SK-MEL-5 (cell line): ENCODE measurements at regions not wholly inside any gene's neighbourhood (a gene's known extent, or its start where the extent isn't known, plus 50 kb on each side); places are given as distances from the start of the nearest gene placed in this dataset.

ENCODE experiments used
- DNase-seq: peaks from one replicate; pipeline ENCODE4 v3.0.0-alpha.2; 2016; ENCODE audit warnings: low read depth, low spot score
- in situ Hi-C: cut with HindIII; loops from 2 replicates; pipeline ENCODE4 v1.10.0; 2016; ENCODE audit warnings: low sequenced_read_pairs, high pct_unique_total_duplicates, low pct_unique_long_range_greater_than_20kb

- no peak for DNase-seq
- in situ Hi-C loops, result no loop called here
These were observed 384.8 kb downstream of the MN1 start for GRCh38 chr22:27416511-27417420.

GRCh38 chr22:27417421-27417814 is 384.1 kb downstream of the MN1 start:
- in situ Hi-C loops, result no loop called here
- no peak for DNase-seq

GRCh38 chr22:27418261-27418660 is 383.3 kb downstream of the MN1 start:
- no peak for DNase-seq
- in situ Hi-C loops, result no loop called here

GRCh38 chr22:27419473-27419872 is 382.1 kb downstream of the MN1 start:
- in situ Hi-C loops, result no loop called here
- no peak for DNase-seq

- in situ Hi-C loops, result no loop called here
These were observed 381.2 kb downstream of the MN1 start for GRCh38 chr22:27420195-27420816.

GRCh38 chr22:27420817-27421361 is 380.7 kb downstream of the MN1 start:
- DNase-seq, result no peak
- in situ Hi-C loops, result no loop called here

More at GRCh38 chr22:27420195-27420816, 381.2 kb downstream of the MN1 start:
- DNase-seq, result no peak

- in situ Hi-C loops, result no loop called here
- no peak for DNase-seq
These were observed 379.1 kb downstream of the MN1 start for GRCh38 chr22:27422442-27422841.

- DNase-seq, result no peak
- in situ Hi-C loops, result no loop called here
These were observed 377.2 kb downstream of the MN1 start for GRCh38 chr22:27424319-27424718.

GRCh38 chr22:27429476-27429875 is 372.1 kb downstream of the MN1 start:
- in situ Hi-C loops, result no loop called here
- DNase-seq, result no peak

- no peak for DNase-seq
- in situ Hi-C loops, result no loop called here
These were observed 370.5 kb downstream of the MN1 start for GRCh38 chr22:27431081-27431480.

GRCh38 chr22:27431896-27432295 is 369.7 kb downstream of the MN1 start:
- in situ Hi-C loops, result no loop called here
- DNase-seq, result no peak

- no peak for DNase-seq
- in situ Hi-C loops, result no loop called here
These were observed 368.5 kb downstream of the MN1 start for GRCh38 chr22:27433099-27433498.

- in situ Hi-C loops, result no loop called here
- DNase-seq, result no peak
These were observed 367.9 kb downstream of the MN1 start for GRCh38 chr22:27433585-27434190.

GRCh38 chr22:27434898-27435297 is 366.7 kb downstream of the MN1 start:
- in situ Hi-C loops, result no loop called here
- DNase-seq, result no peak

GRCh38 chr22:27435844-27436576 is 365.5 kb downstream of the MN1 start:
- no peak for DNase-seq
- in situ Hi-C loops, result no loop called here

GRCh38 chr22:27436591-27436990 is 365.0 kb downstream of the MN1 start:
- in situ Hi-C loops, result no loop called here
- no peak for DNase-seq

GRCh38 chr22:27437570-27437969 is 364.0 kb downstream of the MN1 start:
- DNase-seq, result no peak
- in situ Hi-C loops, result no loop called here
